GM18507 (cell line): ENCODE measurements at regions not wholly inside any gene's neighbourhood (a gene's known extent, or its start where the extent isn't known, plus 50 kb on each side); places are given as distances from the start of the nearest gene placed in this dataset.

Experiments
- DNase-seq: peaks from one replicate; pipeline ENCODE4 v3.0.0; 2011; ENCODE audit warnings: low read depth; ENCODE audit not compliant: insufficient read length; ENCODE audit errors: extremely low spot score
- FAIRE-seq: peaks from 2 replicates; lab custom pipeline; 2011; peaks lifted over from hg19 to GRCh38; lab: Jason Lieb, UNC

DNA sequence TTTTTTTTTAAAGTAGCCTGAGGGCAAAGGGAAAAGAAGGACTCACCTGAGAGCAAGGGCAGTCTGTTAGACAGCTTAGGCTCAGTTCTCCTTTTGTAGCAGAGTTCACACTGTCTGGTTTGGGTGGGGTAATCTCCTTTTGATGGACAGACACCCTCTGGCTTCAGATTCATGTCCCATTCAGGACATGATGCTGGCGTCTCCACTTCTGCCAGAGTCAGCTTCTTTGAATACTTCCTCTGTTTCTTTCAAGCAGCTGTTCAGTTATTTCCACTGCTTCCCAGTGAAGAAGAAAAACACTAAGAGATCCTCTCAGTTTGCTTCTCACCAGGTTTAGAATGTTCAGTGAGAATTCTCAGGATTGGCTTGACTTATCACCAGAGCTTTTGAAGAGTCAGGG lies 79.0 kb upstream of the HSD17B12 start:
- FAIRE-seq (no peak), DNase-seq (no peak)

- FAIRE-seq (no peak), DNase-seq (no peak)
These were observed 77.9 kb upstream of the HSD17B12 start for GRCh38 chr11:43602670-43603069.

- no peak for DNase-seq
- no peak for FAIRE-seq
These were observed 66.3 kb upstream of the HSD17B12 start for GRCh38 chr11:43614214-43614613.

- FAIRE-seq (no peak), DNase-seq (no peak)
These were observed 60.6 kb upstream of the HSD17B12 start for GRCh38 chr11:43619863-43620505.

DNA sequence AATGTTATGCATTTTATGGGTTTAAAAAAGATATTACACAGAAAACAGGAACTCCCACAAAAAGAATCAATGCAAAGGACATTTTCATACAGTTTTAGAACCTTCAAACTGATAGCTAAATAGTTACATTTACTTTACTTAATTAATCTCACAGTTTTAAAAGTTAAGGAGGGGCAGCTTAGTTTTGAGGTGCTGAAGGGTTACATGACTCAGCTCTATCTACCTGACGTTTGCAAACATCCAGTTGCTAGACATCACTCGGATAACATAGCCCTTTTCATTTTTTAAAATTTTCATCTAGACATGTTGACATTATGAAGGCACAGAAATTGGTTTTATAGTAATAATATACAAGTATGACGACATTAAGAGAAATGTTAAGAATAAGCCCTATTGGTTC lies 53.7 kb upstream of the HSD17B12 start:
- FAIRE-seq = no peak

More for the DNA sequence above, 53.7 kb upstream of the HSD17B12 start:
- no peak for DNase-seq
